GM19328 (cell line): ENCODE measurements at regions not wholly inside any gene's neighbourhood (a gene's known extent, or its start where the extent isn't known, plus 50 kb on each side); places are given as distances from the start of the nearest gene placed in this dataset.

Experiments
- ATAC-seq: cut with Tn5 transposase; IDR thresholded peaks from one replicate; pipeline ENCODE4 v1.9.1; 2021; ENCODE audit warnings: mild to moderate bottlenecking, moderate library complexity; ENCODE audit not compliant: unreplicated experiment

DNA sequence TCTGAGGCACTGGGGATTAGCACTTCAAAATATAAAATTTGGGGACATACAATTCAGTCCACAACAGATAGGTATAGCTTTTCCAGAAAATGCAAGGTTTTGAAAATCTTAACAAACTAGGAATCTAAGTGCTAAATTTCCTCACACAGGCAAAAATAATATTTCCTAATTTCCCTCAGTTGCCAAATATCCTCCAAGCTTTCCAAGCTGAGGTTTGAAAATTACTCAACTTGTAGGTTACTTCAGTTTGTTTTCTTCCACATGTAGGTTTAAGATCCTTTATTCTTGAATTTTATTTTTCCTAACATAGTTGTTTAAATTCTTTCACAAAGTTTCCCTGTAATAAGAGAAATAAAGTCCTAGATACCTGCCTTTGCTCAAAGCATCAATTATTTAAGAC lies 192.9 kb upstream of the NRXN1 start:
- no peak for ATAC-seq

GRCh38 chr2:51222106-51222505 lies 190.2 kb upstream of the NRXN1 start:
- no peak for ATAC-seq

- ATAC-seq, result no peak
Observed at GRCh38 chr2:51220606-51221005, 188.7 kb upstream of the NRXN1 start.

- no peak for ATAC-seq
Observed at GRCh38 chr2:51220080-51220479, 188.1 kb upstream of the NRXN1 start.

DNA sequence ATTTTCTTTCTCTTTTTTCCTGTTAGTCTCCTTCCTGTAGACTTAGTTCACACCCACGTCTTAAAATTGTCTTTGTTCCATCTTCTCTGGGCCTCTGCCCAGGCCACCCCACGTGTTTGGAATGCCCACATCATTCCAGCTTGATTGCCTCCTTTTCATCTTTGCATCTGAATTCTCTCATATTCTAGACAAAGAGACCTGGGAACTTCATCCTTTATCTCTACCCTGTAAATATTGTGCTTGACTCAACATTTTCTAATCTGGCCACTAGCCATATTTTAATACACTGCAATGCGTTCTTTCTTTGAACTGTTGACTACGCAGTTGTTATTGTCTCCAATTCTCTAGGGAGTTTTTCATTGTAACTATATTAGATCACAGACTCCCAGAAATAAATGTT lies 187.5 kb upstream of the NRXN1 start:
- no peak for ATAC-seq

DNA sequence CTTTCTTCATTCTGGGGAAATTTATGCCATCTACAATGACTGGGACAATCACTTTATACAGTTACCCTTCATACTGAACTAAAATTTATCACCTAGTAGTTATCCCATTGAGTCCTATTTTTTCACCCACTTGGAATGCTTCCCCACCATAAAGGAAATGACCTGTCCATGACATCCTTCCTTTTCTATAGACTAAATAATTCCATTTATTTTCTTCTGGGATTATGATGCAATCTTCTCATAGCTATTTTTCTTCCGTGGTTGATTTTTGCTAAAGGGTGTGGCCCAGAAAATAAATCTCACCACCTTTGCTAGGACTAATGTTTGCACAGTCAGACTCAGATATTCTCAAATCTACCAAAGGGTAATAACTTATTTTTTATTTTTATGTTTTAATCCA lies 186.1 kb upstream of the NRXN1 start:
- ATAC-seq, result no peak

DNA sequence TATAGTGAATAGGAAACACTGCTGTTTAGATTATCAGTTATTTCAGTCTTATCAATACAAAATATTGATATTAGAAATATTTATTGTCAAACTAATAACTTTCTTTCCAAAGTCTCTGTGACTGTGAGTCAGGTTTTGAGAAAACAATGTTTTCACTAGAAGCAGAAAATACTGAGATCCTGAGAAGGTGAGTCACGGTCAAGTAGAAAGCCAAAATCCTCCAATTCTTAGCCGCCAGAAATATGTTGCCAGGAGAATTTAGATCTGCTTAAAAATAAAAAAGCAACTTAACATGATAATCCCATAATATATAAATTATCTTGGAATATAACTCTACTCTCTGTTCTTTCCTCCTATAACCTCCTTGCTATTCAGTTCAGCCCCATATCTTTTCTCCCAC lies 181.9 kb upstream of the NRXN1 start:
- no peak for ATAC-seq

DNA sequence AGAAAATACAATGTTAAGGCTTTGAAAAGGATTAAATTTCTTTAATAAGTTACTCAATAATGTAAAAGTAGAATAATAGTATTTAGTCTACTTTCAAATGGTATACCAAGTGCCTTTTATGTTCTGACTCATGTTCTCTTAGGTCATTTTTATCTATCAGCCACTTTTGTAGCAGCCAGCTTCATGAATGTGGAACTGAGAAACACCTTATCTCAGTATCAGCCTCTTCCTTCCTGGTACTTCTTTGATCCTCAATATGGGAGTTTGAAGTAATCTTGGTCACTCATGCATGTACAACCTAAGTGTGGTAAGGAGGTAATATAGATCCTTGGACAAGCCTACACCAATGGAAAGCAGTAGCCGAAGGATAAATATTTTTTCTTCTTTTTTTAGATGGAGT lies 180.4 kb upstream of the NRXN1 start:
- ATAC-seq, result no peak

GRCh38 chr2:51208521-51208920 lies 176.6 kb upstream of the NRXN1 start:
- no peak for ATAC-seq

DNA sequence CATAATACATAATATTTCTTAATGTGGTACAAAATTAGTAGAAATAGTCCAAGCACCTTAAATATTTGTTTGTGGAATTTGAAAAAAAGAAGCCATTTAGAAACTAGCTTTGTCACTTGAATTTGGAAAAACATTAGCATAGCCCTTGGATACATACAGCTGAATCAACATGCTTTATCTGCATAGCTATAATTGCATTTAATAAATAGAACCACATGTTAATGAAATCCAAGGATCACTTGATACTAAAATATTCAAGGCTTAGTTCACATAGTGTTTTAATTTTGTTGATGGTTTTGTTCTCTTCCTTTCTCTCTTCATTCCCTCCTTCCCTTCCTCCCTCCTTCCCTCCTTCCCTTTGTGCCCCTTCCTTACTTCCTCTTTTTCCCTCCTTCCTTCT lies 169.4 kb upstream of the NRXN1 start:
- ATAC-seq, result no peak

- ATAC-seq, result no peak
Observed at GRCh38 chr2:51194656-51195055, 162.7 kb upstream of the NRXN1 start.

GRCh38 chr2:51170273-51170672 lies 138.3 kb upstream of the NRXN1 start:
- ATAC-seq, result no peak

DNA sequence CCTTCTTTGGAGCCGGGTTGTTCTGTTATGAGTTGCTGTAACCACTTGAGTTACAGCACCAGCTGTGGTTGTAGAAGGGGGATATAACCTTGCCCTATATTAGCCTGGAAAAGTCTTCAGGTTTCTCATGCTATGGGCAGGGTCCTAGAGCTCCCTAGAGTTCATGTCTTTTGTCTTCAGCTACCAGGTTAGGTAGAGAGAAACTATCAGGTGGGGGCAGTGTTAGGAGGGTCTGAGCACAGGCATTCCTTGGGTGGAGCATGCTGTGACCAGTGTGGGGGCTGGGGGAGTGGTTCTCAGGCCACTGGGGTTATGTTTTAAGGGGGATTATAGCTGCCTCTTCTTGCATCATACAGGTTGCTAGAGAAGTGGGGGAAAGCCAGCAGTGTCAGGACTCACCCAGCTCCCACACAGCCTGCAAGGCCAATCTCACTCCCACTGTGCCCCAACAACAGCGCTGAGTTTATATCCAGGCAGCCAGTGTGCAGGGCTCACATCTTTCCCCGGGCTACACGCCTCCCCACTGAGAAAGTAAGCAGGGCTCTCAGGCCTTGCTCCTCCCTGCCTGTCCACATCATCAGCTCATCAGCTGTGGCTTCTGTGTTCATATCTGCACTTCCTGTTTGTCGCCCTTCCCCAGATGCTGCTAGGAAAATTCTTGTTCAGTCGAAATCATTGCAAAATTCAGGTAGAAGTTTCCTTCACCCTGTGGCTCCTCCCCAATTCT lies 133.8 kb upstream of the NRXN1 start:
- no peak for ATAC-seq

DNA sequence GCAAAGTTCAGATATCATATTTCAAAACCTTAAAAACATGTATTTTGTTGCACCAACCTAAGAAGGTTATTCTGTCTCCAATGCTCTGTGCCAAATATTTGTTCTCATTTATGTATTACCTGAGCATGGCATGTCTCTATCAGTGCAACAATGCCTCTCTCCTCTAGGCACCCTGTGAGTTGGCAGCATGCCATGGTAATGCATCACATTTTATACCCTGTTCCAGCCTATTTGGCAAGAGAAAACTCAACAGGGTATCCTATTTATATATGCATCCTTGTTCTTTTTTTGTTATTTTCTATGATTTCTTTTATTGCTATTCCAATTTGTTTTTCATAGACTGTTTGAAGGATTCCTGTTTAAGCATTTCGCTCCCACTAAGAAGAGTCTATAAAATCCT lies 126.3 kb upstream of the NRXN1 start:
- ATAC-seq, result no peak

- ATAC-seq, result no peak
Observed at GRCh38 chr2:51153236-51153635, 121.3 kb upstream of the NRXN1 start.

DNA sequence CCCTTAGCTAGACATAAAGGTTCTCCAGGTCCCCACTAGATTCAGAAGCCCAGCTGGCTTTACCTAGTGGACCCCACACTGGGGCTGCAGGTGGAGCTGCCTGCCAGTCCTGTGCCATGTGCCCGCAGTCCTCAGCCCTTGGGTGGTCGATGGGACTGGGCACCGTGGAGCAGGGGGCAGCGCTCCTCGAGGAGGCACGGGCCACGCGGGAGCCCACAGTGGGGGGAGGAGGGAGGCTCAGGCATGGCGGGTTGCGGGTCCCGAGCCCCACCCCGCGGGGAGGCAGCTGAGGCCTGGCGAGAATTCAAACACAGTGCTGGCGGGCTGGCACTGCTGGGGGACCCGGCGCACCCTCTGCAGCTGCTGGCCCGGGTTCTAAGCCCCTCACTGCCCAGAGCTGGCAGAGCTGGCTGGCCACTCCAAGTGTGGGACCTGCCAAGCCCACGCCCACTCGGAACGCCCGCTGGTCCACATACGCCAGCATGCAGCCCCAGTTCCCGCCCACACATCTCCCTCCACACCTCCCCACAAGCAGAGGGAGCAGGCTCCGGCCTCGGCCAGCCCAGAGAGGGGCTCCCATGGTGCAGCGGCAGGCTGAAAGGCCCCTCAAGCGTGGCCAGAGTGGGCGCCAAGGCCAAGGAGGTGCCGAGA lies 119.7 kb upstream of the NRXN1 start:
- no peak for ATAC-seq

GRCh38 chr2:51149725-51150124 lies 117.8 kb upstream of the NRXN1 start:
- ATAC-seq, result no peak

DNA sequence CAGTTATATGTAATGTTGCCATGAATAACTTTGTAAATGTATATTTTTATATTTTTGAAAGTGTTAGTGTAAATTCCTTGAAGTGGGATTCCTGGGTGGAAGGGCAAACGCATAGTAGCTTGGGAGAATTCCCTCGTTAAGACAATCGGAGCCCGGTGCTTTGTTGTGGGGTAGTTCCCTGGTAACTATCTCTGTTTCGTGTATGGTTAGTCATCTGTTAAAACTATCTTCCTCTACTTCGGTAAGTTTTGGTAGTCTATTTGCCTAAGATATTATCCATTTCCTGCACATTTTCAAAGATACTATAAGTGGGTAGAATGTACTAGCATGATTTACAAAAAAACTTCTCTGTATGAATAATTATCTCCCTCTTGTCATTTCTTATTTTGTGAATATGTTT lies 113.8 kb upstream of the NRXN1 start:
- ATAC-seq, result no peak

DNA sequence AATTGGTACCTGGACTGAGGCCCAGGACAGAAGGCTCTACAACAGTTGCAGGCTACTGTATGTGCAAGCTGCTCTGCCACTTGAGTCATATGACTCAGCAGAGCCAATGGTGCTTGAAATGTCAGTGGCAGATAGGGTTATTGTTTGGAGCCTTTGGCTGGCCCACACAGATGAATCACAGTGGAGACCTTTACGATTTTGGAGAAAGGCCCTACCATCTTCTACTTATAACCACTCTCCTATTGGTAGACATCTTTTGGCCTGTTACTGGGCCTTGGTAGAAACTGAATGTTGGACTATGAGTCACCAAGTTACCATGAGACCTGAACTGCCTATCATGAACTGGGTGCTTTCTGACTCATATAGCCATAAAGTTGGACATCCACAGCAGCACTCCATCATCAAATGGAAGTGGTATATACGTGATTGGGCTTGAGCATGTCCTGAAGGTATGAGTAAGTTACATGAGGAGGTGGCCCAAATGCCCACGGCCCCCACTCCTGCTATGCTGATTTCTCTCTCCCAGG lies 88.9 kb upstream of the NRXN1 start:
- no peak for ATAC-seq

DNA sequence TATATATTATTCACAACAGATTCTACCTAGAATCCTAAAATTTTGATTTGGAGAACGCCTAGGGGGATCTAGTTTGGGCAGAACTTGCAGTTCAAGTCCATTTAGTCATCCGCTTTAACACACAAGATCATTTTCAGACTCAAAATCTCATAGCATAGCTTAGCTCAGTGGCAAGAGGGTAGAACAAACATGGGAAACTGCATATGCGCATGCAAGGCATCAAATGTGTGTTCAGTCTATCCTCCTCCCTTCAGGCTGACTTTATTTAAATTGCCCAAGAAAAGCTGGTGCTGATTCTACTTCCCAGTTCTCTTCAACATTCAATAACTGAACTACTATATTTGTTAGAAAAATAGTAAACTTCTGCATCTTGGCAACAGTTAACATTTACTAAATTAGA lies 79.6 kb upstream of the NRXN1 start:
- ATAC-seq, result no peak

DNA sequence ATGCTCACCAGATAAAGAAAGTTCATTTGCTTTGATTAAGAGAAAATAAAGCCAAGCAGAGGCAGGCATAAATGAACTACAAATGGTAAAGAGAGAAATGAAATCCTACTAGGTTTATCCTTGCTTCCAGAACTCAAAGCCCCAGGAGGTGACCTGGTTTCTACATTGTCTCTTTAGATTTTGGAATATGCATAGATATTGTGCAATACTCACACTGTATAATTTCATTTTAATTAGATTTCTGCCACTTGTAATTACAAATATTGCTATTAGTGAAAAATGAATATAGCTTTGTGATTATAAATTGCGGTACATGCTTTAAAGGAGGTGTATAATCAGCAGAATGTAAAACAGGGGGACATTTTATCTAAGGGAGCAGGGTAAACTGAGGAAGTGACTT lies 76.9 kb upstream of the NRXN1 start:
- ATAC-seq, result no peak

DNA sequence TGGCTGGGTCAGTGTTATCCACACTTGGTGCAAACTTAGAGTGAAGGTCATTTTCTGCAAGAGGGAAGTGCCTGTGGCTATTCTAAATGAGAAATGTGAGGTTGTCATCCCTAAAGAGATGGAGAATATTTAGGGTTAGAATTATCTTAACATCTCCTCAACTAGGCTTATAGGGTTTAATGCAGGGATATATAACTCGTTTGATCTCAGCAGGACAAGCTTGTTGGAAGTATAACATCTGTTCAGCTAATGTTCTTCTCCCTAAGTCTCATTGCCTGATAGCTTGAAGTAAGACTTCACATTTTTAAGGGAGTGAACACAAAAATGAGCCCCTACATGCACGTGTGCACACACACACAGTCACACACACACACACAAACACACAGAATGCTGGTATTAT lies 75.9 kb upstream of the NRXN1 start:
- ATAC-seq, result no peak

GRCh38 chr2:51105811-51106210 lies 73.9 kb upstream of the NRXN1 start:
- ATAC-seq, result no peak
